ENCODE measurements at regions not wholly inside any gene's neighbourhood (a gene's known extent, or its start where the extent isn't known, plus 50 kb on each side); places are given as distances from the start of the nearest gene placed in this dataset.

GRCh38 chr11:27839226-27839913 lies 139.1 kb upstream of the BDNF start:
- TF ChIP-seq CTCF (IDR thresholded peaks at IDR 0.05) = no peak

DNA sequence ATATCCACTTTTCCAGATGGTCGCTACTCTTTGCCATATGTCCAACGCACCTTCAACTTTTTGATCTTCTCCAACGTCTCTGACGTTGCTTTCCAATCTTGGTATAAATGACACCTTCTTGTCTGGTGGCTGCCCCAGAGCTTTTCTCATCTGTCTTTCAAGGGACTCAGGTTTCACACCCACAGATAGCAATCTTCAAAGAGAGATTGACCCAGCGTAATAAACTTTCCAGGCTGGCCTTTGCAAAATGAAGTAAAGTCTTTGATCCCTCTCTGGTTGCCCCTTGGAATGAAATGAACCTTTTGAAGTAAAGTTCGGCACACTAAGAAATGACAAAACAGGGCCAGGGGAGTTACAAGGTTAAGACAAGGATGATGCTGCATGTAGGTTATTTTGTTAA lies 138.4 kb upstream of the BDNF start:
- ATAC-seq = no peak
- no peaks in the 10 kb centered on the region for H3K27me3 ChIP-seq
- TF ChIP-seq CTCF (IDR thresholded peaks at IDR 0.05) = no peak
- H3K4me3 ChIP-seq = no peak overlapping the region
- no peaks in the 10 kb centered on the region for H3K4me1 ChIP-seq
- peaks cover 0 to 5% of the 10 kb centered on the region in 2 donors for H3K9me3 ChIP-seq
- intact Hi-C loops (cut with DNase I) = no loop called here
- no peak for DNase-seq
- H3K27ac ChIP-seq = no peak overlapping the region
- no peaks in the 10 kb centered on the region for H3K36me3 ChIP-seq

More at GRCh38 chr11:27839226-27839913, 139.1 kb upstream of the BDNF start:
- Histone ChIP-seq H3K27me3 (no peaks in the 10 kb centered on the region), H3K27ac (no peak overlapping the region), H3K36me3 (no peaks in the 10 kb centered on the region), H3K4me1 (no peaks in the 10 kb centered on the region), H3K4me3 (no peak overlapping the region), H3K9me3 (peaks cover 0 to 5% of the 10 kb centered on the region in 2 donors)
- ATAC-seq (no peak), DNase-seq (no peak)
- intact Hi-C loops (cut with DNase I) = no loop called here

- Histone ChIP-seq H3K4me1 (no peaks in the 10 kb centered on the region), H3K4me3 (no peak overlapping the region), H3K36me3 (no peaks in the 10 kb centered on the region), H3K27ac (no peak overlapping the region), H3K27me3 (no peaks in the 10 kb centered on the region), H3K9me3 (peaks cover 0 to 4% of the 10 kb centered on the region in 2 donors)
- ATAC-seq = no peak
- no peak for DNase-seq
- TF ChIP-seq CTCF (IDR thresholded peaks at IDR 0.05) = no peak
- intact Hi-C loops (cut with DNase I) = no loop called here
Observed at GRCh38 chr11:27837895-27838563, 137.8 kb upstream of the BDNF start.

DNA sequence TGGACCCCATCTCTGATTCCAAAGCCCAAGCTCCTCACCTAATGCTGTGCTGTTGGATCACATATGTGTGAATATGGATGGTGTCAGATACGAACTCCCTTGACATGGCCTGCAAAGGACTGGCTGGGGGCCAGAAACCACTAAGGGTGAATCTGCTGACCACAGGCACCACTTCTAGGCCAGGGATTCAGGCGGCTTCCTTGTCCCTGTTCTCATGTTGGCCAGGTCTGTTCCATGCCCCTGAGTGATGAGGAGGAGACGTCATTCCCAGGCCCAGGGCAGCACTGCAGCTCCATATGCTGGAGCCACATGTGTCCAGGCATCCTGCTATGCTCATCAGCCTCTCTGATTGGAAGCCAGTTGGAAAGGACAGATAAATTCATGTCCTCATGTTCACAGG lies 130.0 kb upstream of the BDNF start:
- ATAC-seq = no peak
- no peak for TF ChIP-seq CTCF (IDR thresholded peaks at IDR 0.05)
- Histone ChIP-seq H3K27ac (no peak overlapping the region), H3K9me3 (peaks cover 0 to 4% of the 10 kb centered on the region in 2 donors), H3K4me1 (no peaks in the 10 kb centered on the region), H3K4me3 (no peak overlapping the region), H3K27me3 (no peaks in the 10 kb centered on the region), H3K36me3 (no peaks in the 10 kb centered on the region)
- intact Hi-C loops (cut with DNase I) = no loop called here
- DNase-seq = no peak

GRCh38 chr11:27820249-27820648 lies 120.0 kb upstream of the BDNF start:
- no peak for TF ChIP-seq CTCF (IDR thresholded peaks at IDR 0.05)
- H3K27me3 ChIP-seq = no peaks in the 10 kb centered on the region
- H3K27ac ChIP-seq = no peak overlapping the region
- H3K4me3 ChIP-seq = no peak overlapping the region
- no peaks in the 10 kb centered on the region for H3K9me3 ChIP-seq
- H3K4me1 ChIP-seq = no peaks in the 10 kb centered on the region
- no peak for DNase-seq
- intact Hi-C loops (cut with DNase I) = no loop called here
- H3K36me3 ChIP-seq = no peaks in the 10 kb centered on the region
- no peak for ATAC-seq

Measured in left lung (tissue), 4 donors.